Immature natural killer cell (primary cell): ENCODE measurements at regions not wholly inside any gene's neighbourhood (a gene's known extent, or its start where the extent isn't known, plus 50 kb on each side); places are given as distances from the start of the nearest gene placed in this dataset.

Experiments used
- DNase-seq, 3 donors: peaks; one replicate each; pipeline ENCODE4 v3.0.0; 2022; ENCODE audit warnings: mixed read lengths in 1 of 3
- H3K27ac Mint-ChIP-seq, 6 donors: one replicate each; pipeline ENCODE4 v1.8.0; 2020; ENCODE audit warnings: mixed read lengths in 6 of 6, mild to moderate bottlenecking in 5 of 6, inconsistent platforms in 4 of 6, moderate library complexity in 3 of 6
- H3K27me3 Mint-ChIP-seq, 3 donors: one replicate each; pipeline ENCODE4 v1.8.0; 2020 to 2021; ENCODE audit warnings: low read depth in 3 of 3, mild to moderate bottlenecking in 3 of 3, mixed read lengths in 3 of 3, moderate library complexity in 3 of 3, inconsistent platforms in 1 of 3
- H3K36me3 Mint-ChIP-seq, 3 donors: one replicate each; pipeline ENCODE4 v1.8.0; 2020; ENCODE audit warnings: mixed read lengths in 3 of 3, inconsistent platforms in 2 of 3, mild to moderate bottlenecking in 2 of 3
- H3K4me1 Mint-ChIP-seq, 2 donors: one replicate each; pipeline ENCODE4 v1.8.0; 2020; ENCODE audit warnings: inconsistent platforms in 2 of 2, mild to moderate bottlenecking in 2 of 2, mixed read lengths in 2 of 2, moderate library complexity in 1 of 2
- H3K4me3 Mint-ChIP-seq, 5 donors: one replicate each; pipeline ENCODE4 v1.8.0; 2020; ENCODE audit warnings: mild to moderate bottlenecking in 5 of 5, mixed read lengths in 5 of 5, inconsistent platforms in 3 of 5, moderate library complexity in 3 of 5
- H3K9me3 Mint-ChIP-seq, 6 donors: one replicate each; pipeline ENCODE4 v1.8.0; 2020; ENCODE audit warnings: mild to moderate bottlenecking in 6 of 6, mixed read lengths in 6 of 6, inconsistent platforms in 4 of 6, moderate library complexity in 3 of 6

GRCh38 chr14:96683562-96684289 is 113.5 kb upstream of the VRK1 start:
- no peak overlapping the region for H3K27ac Mint-ChIP-seq
- H3K9me3 Mint-ChIP-seq, result peaks cover 0 to 6% (median 0%) of the 10 kb centered on the region in 6 donors
- no peak for DNase-seq
- no peak overlapping the region for H3K4me3 Mint-ChIP-seq
- H3K36me3 Mint-ChIP-seq, result no peaks in the 10 kb centered on the region
- H3K4me1 Mint-ChIP-seq, result no peaks in the 10 kb centered on the region
- H3K27me3 Mint-ChIP-seq, result peaks cover 2 to 8% (median 5%) of the 10 kb centered on the region in 3 donors

GRCh38 chr14:96686126-96686525 is 111.1 kb upstream of the VRK1 start:
- Mint-ChIP-seq H3K36me3 (no peaks in the 10 kb centered on the region), H3K9me3 (peaks cover 0 to 4% (median 0%) of the 10 kb centered on the region in 6 donors), H3K27ac (no peak overlapping the region), H3K27me3 (peaks cover 3 to 8% (median 5%) of the 10 kb centered on the region in 3 donors), H3K4me3 (no peak overlapping the region), H3K4me1 (no peaks in the 10 kb centered on the region)
- DNase-seq, result no peak

DNA sequence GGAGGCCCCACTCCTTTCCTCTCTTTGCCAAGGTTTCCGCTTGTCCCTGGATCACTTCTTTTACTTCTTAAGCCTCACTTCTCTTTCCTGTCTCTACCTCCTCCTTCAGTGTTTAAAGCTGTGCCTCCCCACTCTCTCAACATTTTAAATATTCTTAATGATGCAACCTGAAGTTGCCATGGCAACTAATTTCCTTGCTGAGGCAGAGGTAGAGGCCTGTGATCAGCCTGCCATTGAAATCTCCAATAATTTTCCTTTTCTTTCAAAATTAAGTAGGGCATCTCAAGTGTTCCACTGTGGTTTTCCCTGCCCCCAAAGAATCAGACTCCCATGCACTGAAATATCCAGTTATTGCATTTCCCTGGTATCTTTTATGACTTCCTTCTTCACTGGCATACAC is 108.6 kb upstream of the VRK1 start:
- Mint-ChIP-seq H3K27ac (no peak overlapping the region), H3K4me1 (no peaks in the 10 kb centered on the region), H3K36me3 (no peaks in the 10 kb centered on the region), H3K4me3 (no peak overlapping the region), H3K9me3 (no peaks in the 10 kb centered on the region), H3K27me3 (peaks cover 2 to 10% (median 3%) of the 10 kb centered on the region in 3 donors)
- no peak for DNase-seq

DNA sequence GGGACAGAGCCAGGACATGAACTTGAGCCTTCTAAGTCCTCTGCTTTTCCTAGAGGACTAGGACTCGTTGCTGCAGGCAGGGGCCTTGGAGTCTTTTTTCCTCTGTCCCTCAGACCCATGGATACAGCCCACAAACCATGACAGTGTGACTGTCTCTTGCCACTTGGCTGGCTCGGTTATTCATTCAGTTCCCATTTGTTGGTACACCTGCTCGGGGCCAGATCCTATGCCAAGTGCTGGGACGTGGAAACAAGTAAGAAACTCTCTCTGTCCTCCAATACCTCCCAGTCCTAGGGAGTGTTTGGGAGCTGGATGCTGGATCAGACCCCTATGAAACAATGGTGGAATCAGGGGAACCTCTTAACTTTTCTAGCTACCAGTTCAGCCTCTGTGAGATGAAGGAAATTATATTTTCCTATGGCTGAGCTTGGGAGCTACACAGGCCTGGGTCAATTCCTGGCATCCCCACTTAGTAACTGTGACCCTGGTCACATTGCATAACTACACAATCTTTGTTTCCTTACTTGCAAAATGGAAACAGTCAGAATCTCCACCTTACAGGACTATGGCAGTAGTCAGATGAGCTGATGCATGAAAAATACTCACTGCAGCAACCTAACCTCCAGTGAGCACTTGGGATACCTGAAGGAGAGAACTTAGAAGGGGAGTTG is 106.3 kb upstream of the VRK1 start:
- H3K4me1 Mint-ChIP-seq, result no peaks in the 10 kb centered on the region
- no peak overlapping the region for H3K4me3 Mint-ChIP-seq
- H3K9me3 Mint-ChIP-seq, result no peaks in the 10 kb centered on the region
- H3K27me3 Mint-ChIP-seq, result peaks cover 2 to 5% (median 4%) of the 10 kb centered on the region in 3 donors
- H3K36me3 Mint-ChIP-seq, result no peaks in the 10 kb centered on the region
- no peak overlapping the region for H3K27ac Mint-ChIP-seq
- no peak for DNase-seq

DNA sequence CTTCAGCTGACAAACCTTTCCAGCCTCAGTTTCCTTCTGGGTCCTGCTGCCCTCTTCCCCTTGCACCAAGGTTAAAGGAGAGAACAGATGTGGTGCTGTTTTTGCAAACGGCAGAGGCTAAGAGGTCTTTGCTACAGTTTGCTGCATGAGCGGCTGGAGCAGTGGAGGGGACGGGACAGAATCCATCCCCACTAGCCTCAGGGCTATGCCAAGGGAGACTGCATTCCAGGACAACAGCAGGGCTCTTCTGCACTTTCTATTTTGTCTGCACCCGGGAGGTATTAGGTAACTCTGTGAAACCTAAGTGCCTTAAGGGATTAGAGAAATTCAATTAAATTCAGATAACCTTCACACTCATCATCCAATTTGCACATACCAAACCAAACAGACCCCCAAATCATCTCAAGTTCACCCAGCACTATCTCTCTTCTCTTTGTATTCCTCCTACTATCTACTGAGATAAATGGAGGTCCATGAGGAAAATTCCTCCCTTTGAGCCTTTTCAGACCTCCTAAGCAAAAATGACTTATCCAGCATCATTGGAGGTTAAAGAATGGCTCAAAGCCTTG is 103.8 kb upstream of the VRK1 start:
- Mint-ChIP-seq H3K4me3 (no peak overlapping the region), H3K4me1 (no peaks in the 10 kb centered on the region), H3K9me3 (no peaks in the 10 kb centered on the region), H3K27me3 (peaks cover 4 to 5% (median 5%) of the 10 kb centered on the region in 3 donors), H3K36me3 (no peaks in the 10 kb centered on the region), H3K27ac (no peak overlapping the region)
- DNase-seq, result no peak

- no peak overlapping the region for H3K27ac Mint-ChIP-seq
- H3K4me1 Mint-ChIP-seq, result no peaks in the 10 kb centered on the region
- DNase-seq, result no peak
- H3K36me3 Mint-ChIP-seq, result no peaks in the 10 kb centered on the region
- peaks cover 4 to 5% (median 5%) of the 10 kb centered on the region in 3 donors for H3K27me3 Mint-ChIP-seq
- no peaks in the 10 kb centered on the region for H3K9me3 Mint-ChIP-seq
- H3K4me3 Mint-ChIP-seq, result no peak overlapping the region
Measured at GRCh38 chr14:96693987-96694386, 103.2 kb upstream of the VRK1 start.

GRCh38 chr14:96698960-96699539 is 98.1 kb upstream of the VRK1 start:
- Mint-ChIP-seq H3K4me3 (no peak overlapping the region), H3K4me1 (no peaks in the 10 kb centered on the region), H3K27me3 (peaks cover 3 to 7% (median 4%) of the 10 kb centered on the region in 3 donors), H3K9me3 (no peaks in the 10 kb centered on the region), H3K27ac (no peak overlapping the region), H3K36me3 (no peaks in the 10 kb centered on the region)
- DNase-seq, result no peak

GRCh38 chr14:96699666-96700065 is 97.5 kb upstream of the VRK1 start:
- no peaks in the 10 kb centered on the region for H3K9me3 Mint-ChIP-seq
- no peak for DNase-seq
- peaks cover 3 to 9% (median 4%) of the 10 kb centered on the region in 3 donors for H3K27me3 Mint-ChIP-seq
- H3K27ac Mint-ChIP-seq, result no peak overlapping the region
- H3K36me3 Mint-ChIP-seq, result no peaks in the 10 kb centered on the region
- no peak overlapping the region for H3K4me3 Mint-ChIP-seq
- no peaks in the 10 kb centered on the region for H3K4me1 Mint-ChIP-seq

DNA sequence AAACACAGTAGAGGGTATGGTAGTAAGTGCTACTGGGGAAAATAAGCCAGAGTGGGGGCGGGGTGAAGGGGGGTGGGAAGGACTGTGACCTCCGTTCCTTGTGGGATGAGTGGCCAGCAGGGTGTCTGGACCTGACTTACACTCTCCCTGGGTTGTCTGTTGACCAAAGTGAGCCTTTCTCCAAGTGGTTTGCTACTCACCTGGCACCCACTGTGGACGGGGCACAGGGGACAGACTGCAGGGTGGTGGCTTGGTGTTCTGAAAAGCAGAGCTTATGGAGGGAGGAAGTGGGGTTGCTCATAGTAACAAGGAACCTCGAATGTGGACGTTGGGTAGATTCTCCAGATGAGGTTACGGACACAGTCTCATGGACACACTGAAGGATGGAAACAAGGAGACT is 94.4 kb upstream of the VRK1 start:
- Mint-ChIP-seq H3K4me1 (no peaks in the 10 kb centered on the region), H3K9me3 (no peaks in the 10 kb centered on the region), H3K27ac (no peak overlapping the region), H3K36me3 (no peaks in the 10 kb centered on the region), H3K27me3 (peaks cover 1 to 10% (median 3%) of the 10 kb centered on the region in 3 donors), H3K4me3 (no peak overlapping the region)
- DNase-seq, result no peak

- DNase-seq, result no peak
- peaks cover 0 to 8% (median 3%) of the 10 kb centered on the region in 3 donors for H3K27me3 Mint-ChIP-seq
- no peak overlapping the region for H3K27ac Mint-ChIP-seq
Measured at GRCh38 chr14:96705422-96706092, 91.6 kb upstream of the VRK1 start.

GRCh38 chr14:96706893-96707292 is 90.3 kb upstream of the VRK1 start:
- no peaks in the 10 kb centered on the region for H3K4me1 Mint-ChIP-seq
- no peak for DNase-seq
- H3K36me3 Mint-ChIP-seq, result no peaks in the 10 kb centered on the region
- peaks cover 0 to 8% (median 3%) of the 10 kb centered on the region in 3 donors for H3K27me3 Mint-ChIP-seq
- no peak overlapping the region for H3K4me3 Mint-ChIP-seq
- H3K9me3 Mint-ChIP-seq, result no peaks in the 10 kb centered on the region
- H3K27ac Mint-ChIP-seq, result no peak overlapping the region

More at GRCh38 chr14:96705422-96706092, 91.6 kb upstream of the VRK1 start:
- no peaks in the 10 kb centered on the region for H3K36me3 Mint-ChIP-seq
- H3K9me3 Mint-ChIP-seq, result no peaks in the 10 kb centered on the region
- H3K4me1 Mint-ChIP-seq, result no peaks in the 10 kb centered on the region
- no peak overlapping the region for H3K4me3 Mint-ChIP-seq

GRCh38 chr14:96710060-96710666 is 87.0 kb upstream of the VRK1 start:
- Mint-ChIP-seq H3K4me1 (no peaks in the 10 kb centered on the region), H3K4me3 (no peak overlapping the region), H3K27ac (no peak overlapping the region), H3K9me3 (no peaks in the 10 kb centered on the region), H3K36me3 (no peaks in the 10 kb centered on the region), H3K27me3 (peaks cover 3 to 10% (median 3%) of the 10 kb centered on the region in 3 donors)
- DNase-seq, result no peak

GRCh38 chr14:96711559-96712267 is 85.5 kb upstream of the VRK1 start:
- Mint-ChIP-seq H3K36me3 (no peaks in the 10 kb centered on the region), H3K27ac (no peak overlapping the region), H3K4me3 (no peak overlapping the region), H3K27me3 (peaks cover 3 to 8% (median 3%) of the 10 kb centered on the region in 3 donors), H3K9me3 (no peaks in the 10 kb centered on the region), H3K4me1 (no peaks in the 10 kb centered on the region)
- DNase-seq, result no peak
